Thymus (tissue), 11 donors: ENCODE measurements at regions not wholly inside any gene's neighbourhood (a gene's known extent, or its start where the extent isn't known, plus 50 kb on each side); places are given as distances from the start of the nearest gene placed in this dataset.

Source experiments
- DNase-seq, 9 donors: peaks; one replicate each; pipeline ENCODE4 v3.0.0-alpha.2; 2013; ENCODE audit warnings: low spot score in 9 of 9, low read depth in 6 of 9, missing footprints in 1 of 9
- H3K27ac ChIP-seq, 2 donors: one replicate each; pipeline ENCODE4 v1.5.1; 2013; ENCODE audit warnings: control low read depth in 1 of 2, low read depth in 1 of 2, low read length in 1 of 2, mild to moderate bottlenecking in 1 of 2, moderate library complexity in 1 of 2
- H3K27me3 ChIP-seq, 2 donors: one replicate each; pipeline ENCODE4 v1.5.1; 2013; ENCODE audit warnings: low read length in 1 of 2; ENCODE audit not compliant: control insufficient read depth in 2 of 2, insufficient read depth in 1 of 2
- H3K36me3 ChIP-seq, 2 donors: one replicate each; pipeline ENCODE4 v1.5.1; 2013; ENCODE audit warnings: low read length in 1 of 2, mild to moderate bottlenecking in 1 of 2, moderate library complexity in 1 of 2; ENCODE audit not compliant: control insufficient read depth in 2 of 2, insufficient read depth in 2 of 2
- H3K4me1 ChIP-seq, 2 donors: one replicate each; pipeline ENCODE4 v1.5.1; 2013; ENCODE audit warnings: low read length in 2 of 2; ENCODE audit not compliant: control insufficient read depth in 2 of 2, insufficient read depth in 2 of 2
- H3K4me3 ChIP-seq, 2 donors: one replicate each; pipeline ENCODE4 v1.5.1; 2013; ENCODE audit warnings: low read length in 2 of 2, control low read depth in 1 of 2, mild to moderate bottlenecking in 1 of 2
- H3K9me3 ChIP-seq, 2 donors: one replicate each; pipeline ENCODE4 v1.5.1; 2013; ENCODE audit warnings: low read length in 1 of 2, mild to moderate bottlenecking in 1 of 2; ENCODE audit not compliant: control insufficient read depth in 2 of 2, insufficient read depth in 1 of 2
- WGBS: extraction: QIAGEN DNeasy Blood & Tissue Kit; methylation state at CpG from one replicate; pipeline ENCODE4 v1.1.7; 2013; 5-methylcytosine and 5-hydroxymethylcytosine counted together
- donor health status: healthy.

GRCh38 chr10:111525696-111526095, 448.9 kb downstream of the ADRA2A start:
- no peak overlapping the region for H3K4me3 ChIP-seq
- no peaks in the 10 kb centered on the region for H3K27me3 ChIP-seq
- H3K4me1 ChIP-seq, result no peaks in the 10 kb centered on the region
- DNase-seq, result no peak
- H3K36me3 ChIP-seq, result no peaks in the 10 kb centered on the region
- no peaks in the 10 kb centered on the region for H3K9me3 ChIP-seq
- H3K27ac ChIP-seq, result no peak overlapping the region

DNA sequence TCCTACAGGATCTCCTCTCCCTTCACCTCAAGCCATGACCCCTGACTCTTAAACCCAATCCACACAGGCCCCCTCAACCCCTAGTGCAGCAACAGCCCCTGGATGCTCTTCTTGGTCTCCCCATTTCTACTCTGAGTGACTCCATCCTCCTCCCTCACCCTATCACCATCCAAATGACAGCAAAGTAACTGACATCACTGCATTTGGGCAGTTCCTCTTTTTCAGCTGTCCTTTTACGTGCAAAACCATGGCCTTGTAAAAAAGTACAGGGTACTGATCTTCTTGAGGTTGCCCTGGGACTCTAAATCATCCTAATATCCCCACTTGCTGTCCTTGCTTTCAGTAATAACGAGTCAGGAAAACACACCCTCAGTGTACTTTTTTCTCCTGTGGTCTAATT, 454.9 kb downstream of the ADRA2A start:
- no peaks in the 10 kb centered on the region for H3K27me3 ChIP-seq
- no peaks in the 10 kb centered on the region for H3K9me3 ChIP-seq
- 34% methylated on average over 2 of the region's 2 CpGs for WGBS
- no peak for DNase-seq
- H3K4me3 ChIP-seq, result no peak overlapping the region
- no peaks in the 10 kb centered on the region for H3K4me1 ChIP-seq
- no peaks in the 10 kb centered on the region for H3K36me3 ChIP-seq
- no peak overlapping the region for H3K27ac ChIP-seq

DNA sequence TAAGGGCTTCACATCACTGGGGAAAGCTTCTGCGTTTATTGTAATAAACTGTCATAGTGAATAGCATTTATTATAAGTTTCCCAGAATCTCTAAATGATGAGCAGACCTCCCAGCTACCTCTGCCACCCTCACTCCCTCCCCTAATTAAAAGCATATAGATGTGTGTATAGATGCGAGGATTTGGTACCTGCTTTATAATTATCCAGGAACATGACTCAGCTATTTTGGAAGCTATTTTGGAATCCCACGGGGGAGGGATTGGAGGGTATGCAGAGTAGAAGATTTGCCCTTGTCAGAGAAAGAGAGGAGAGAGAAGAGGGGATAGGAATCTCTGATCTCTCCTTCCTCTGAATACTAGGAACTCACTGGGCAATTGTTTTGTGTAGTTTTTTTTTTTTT, 455.3 kb downstream of the ADRA2A start:
- H3K4me1 ChIP-seq, result no peaks in the 10 kb centered on the region
- H3K9me3 ChIP-seq, result no peaks in the 10 kb centered on the region
- no peak for DNase-seq
- H3K27me3 ChIP-seq, result no peaks in the 10 kb centered on the region
- no peak overlapping the region for H3K4me3 ChIP-seq
- no peaks in the 10 kb centered on the region for H3K36me3 ChIP-seq
- WGBS, result 84% methylated on average over 3 of the region's 3 CpGs
- no peak overlapping the region for H3K27ac ChIP-seq

DNA sequence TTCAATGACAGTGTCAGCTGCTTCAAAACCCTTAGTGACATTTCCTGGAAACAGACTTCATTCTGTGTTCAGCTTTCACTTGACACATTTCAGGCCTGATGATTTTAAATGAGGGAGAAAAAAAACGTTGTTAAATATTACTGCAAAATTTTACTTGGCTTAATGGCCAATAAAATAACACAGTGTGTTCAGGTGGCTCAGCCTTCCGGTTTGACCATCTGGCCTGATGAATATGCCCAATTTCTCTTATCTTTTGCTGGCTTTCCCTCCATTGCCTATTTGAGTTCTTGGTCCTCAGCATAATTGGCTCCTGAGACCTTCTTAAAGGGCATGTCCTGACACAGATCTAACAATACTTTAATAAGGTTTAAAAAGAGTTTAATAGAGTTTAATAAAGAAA, 462.4 kb downstream of the ADRA2A start:
- no peaks in the 10 kb centered on the region for H3K27me3 ChIP-seq
- no peaks in the 10 kb centered on the region for H3K4me1 ChIP-seq
- DNase-seq, result no peak
- H3K36me3 ChIP-seq, result no peaks in the 10 kb centered on the region
- no peak overlapping the region for H3K4me3 ChIP-seq
- WGBS, result 83% methylated on average over 2 of the region's 2 CpGs
- no peaks in the 10 kb centered on the region for H3K9me3 ChIP-seq
- no peak overlapping the region for H3K27ac ChIP-seq

- no peak overlapping the region for H3K27ac ChIP-seq
- no peaks in the 10 kb centered on the region for H3K4me1 ChIP-seq
- WGBS, result 89% methylated on average over 2 of the region's 2 CpGs
- no peak for DNase-seq
- H3K36me3 ChIP-seq, result no peaks in the 10 kb centered on the region
- no peaks in the 10 kb centered on the region for H3K9me3 ChIP-seq
- no peak overlapping the region for H3K4me3 ChIP-seq
- no peaks in the 10 kb centered on the region for H3K27me3 ChIP-seq
Measured at GRCh38 chr10:111543854-111544253, 467.0 kb downstream of the ADRA2A start.

GRCh38 chr10:111545861-111546605, 469.2 kb downstream of the ADRA2A start:
- Histone ChIP-seq H3K4me3 (no peak overlapping the region), H3K27ac (no peak overlapping the region), H3K9me3 (no peaks in the 10 kb centered on the region), H3K27me3 (no peaks in the 10 kb centered on the region), H3K4me1 (no peaks in the 10 kb centered on the region), H3K36me3 (no peaks in the 10 kb centered on the region)
- WGBS, result 87% methylated on average over 4 of the region's 4 CpGs
- DNase-seq, result no peak

- H3K4me1 ChIP-seq, result no peaks in the 10 kb centered on the region
- no peaks in the 10 kb centered on the region for H3K36me3 ChIP-seq
- H3K27me3 ChIP-seq, result no peaks in the 10 kb centered on the region
- no peak for DNase-seq
- no peak overlapping the region for H3K27ac ChIP-seq
- no peaks in the 10 kb centered on the region for H3K9me3 ChIP-seq
- 95% methylated on average over 1 of the region's 1 CpG for WGBS
- H3K4me3 ChIP-seq, result no peak overlapping the region
Measured at GRCh38 chr10:111548084-111548726, 471.4 kb downstream of the ADRA2A start.

DNA sequence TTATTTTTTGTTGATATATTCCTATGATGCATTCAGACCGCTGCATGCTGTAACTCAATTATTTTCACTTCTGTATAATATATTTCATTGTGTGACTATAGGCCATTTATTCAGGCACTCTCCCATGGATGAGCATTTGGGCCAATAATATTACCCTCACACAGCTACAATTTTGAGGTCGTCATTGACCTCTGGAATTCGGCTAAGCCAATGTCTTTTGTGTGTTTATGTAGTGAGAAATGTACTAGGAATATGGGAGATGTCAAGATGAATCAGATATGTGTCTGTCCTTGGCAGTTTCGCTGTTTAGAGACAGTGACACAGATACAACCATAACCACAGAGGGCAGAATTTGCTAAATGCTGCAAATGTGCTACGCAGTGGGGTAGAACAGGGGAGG, 474.2 kb downstream of the ADRA2A start:
- Histone ChIP-seq H3K4me1 (no peaks in the 10 kb centered on the region), H3K36me3 (no peaks in the 10 kb centered on the region), H3K27ac (no peak overlapping the region), H3K9me3 (no peaks in the 10 kb centered on the region), H3K4me3 (no peak overlapping the region), H3K27me3 (no peaks in the 10 kb centered on the region)
- 92% methylated on average over 5 of the region's 5 CpGs for WGBS
- DNase-seq, result no peak

GRCh38 chr10:111556666-111557065, 479.8 kb downstream of the ADRA2A start:
- WGBS, result 94% methylated on average over 3 of the region's 3 CpGs
- no peaks in the 10 kb centered on the region for H3K36me3 ChIP-seq
- DNase-seq, result no peak
- no peaks in the 10 kb centered on the region for H3K27me3 ChIP-seq
- no peak overlapping the region for H3K4me3 ChIP-seq
- no peaks in the 10 kb centered on the region for H3K9me3 ChIP-seq
- no peak overlapping the region for H3K27ac ChIP-seq
- H3K4me1 ChIP-seq, result no peaks in the 10 kb centered on the region
